ENCODE measurements at regions not wholly inside any gene's neighbourhood (a gene's known extent, or its start where the extent isn't known, plus 50 kb on each side); places are given as distances from the start of the nearest gene placed in this dataset.

- DNase-seq: no peak
These were observed 108.4 kb upstream of the ZC3H12C start for GRCh38 chr11:109984634-109985289.

GRCh38 chr11:109986488-109986887 is 106.7 kb upstream of the ZC3H12C start:
- no peak for DNase-seq

GRCh38 chr11:109991835-109992234 is 101.4 kb upstream of the ZC3H12C start:
- no peak for DNase-seq

- no peak for DNase-seq
These were observed 99.4 kb upstream of the ZC3H12C start for GRCh38 chr11:109993786-109994185.

GRCh38 chr11:109994907-109995306 is 98.3 kb upstream of the ZC3H12C start:
- no peak for DNase-seq

- DNase-seq: no peak
These were observed 97.1 kb upstream of the ZC3H12C start for GRCh38 chr11:109996060-109996459.

GRCh38 chr11:109998921-109999320 is 94.3 kb upstream of the ZC3H12C start:
- no peak for DNase-seq

GRCh38 chr11:110000031-110000502 is 93.1 kb upstream of the ZC3H12C start:
- DNase-seq: no peak

- no peak for DNase-seq
These were observed 92.3 kb upstream of the ZC3H12C start for GRCh38 chr11:110000850-110001249.

- DNase-seq: no peak
These were observed 89.8 kb upstream of the ZC3H12C start for GRCh38 chr11:110003426-110003825.

- no peak for DNase-seq
These were observed 81.6 kb upstream of the ZC3H12C start for GRCh38 chr11:110011595-110011994.

- no peak for DNase-seq
These were observed 77.5 kb upstream of the ZC3H12C start for GRCh38 chr11:110015695-110016094.

- DNase-seq: no peak
These were observed 73.5 kb upstream of the ZC3H12C start for GRCh38 chr11:110019675-110020074.

GRCh38 chr11:110022548-110022947 is 70.6 kb upstream of the ZC3H12C start:
- DNase-seq: no peak

GRCh38 chr11:110023711-110024110 is 69.5 kb upstream of the ZC3H12C start:
- no peak for DNase-seq

- DNase-seq: no peak
These were observed 66.2 kb upstream of the ZC3H12C start for GRCh38 chr11:110026858-110027626.

GRCh38 chr11:110027627-110028371 is 65.4 kb upstream of the ZC3H12C start:
- no peak for DNase-seq

GRCh38 chr11:110028921-110029320 is 64.3 kb upstream of the ZC3H12C start:
- DNase-seq: no peak

- DNase-seq: no peak
These were observed 63.5 kb upstream of the ZC3H12C start for GRCh38 chr11:110029714-110030113.

- no peak for DNase-seq
These were observed 62.0 kb upstream of the ZC3H12C start for GRCh38 chr11:110031171-110031570.

GRCh38 chr11:110032259-110032658 is 60.9 kb upstream of the ZC3H12C start:
- DNase-seq: no peak

GRCh38 chr11:110032957-110033570 is 60.1 kb upstream of the ZC3H12C start:
- no peak for DNase-seq

GRCh38 chr11:110034806-110035205 is 58.4 kb upstream of the ZC3H12C start:
- no peak for DNase-seq

All from activated naive CD4-positive, alpha-beta T cell treated with Interleukin-2 at 50 U/mL for 16 hours (primary cell).